MM.1S (cell line): ENCODE measurements at regions not wholly inside any gene's neighbourhood (a gene's known extent, or its start where the extent isn't known, plus 50 kb on each side); places are given as distances from the start of the nearest gene placed in this dataset.

Experiments
- EZH2 ChIP-seq: fragments of 300-600 bp; sonication (generic); optimal IDR thresholded peaks from 2 replicates; pipeline ENCODE3; 2017; ENCODE audit warnings: low read depth, mild to moderate bottlenecking, antibody characterized with exemption, low read length, mixed read lengths
- EZH2phosphoT487 ChIP-seq: fragments of 300-600 bp; sonication (generic); IDR thresholded peaks from 2 replicates; pipeline ENCODE4 v1.6.1; 2018; ENCODE audit warnings: antibody characterized with exemption, low read length
- TF ChIP-seq, protein P1 (sequence below): fragments of 300-600 bp; sonication (generic); IDR thresholded peaks from 2 replicates; pipeline ENCODE4 v1.5.1; 2016; ENCODE audit warnings: antibody characterized with exemption, low read length, mixed read lengths

DNA sequence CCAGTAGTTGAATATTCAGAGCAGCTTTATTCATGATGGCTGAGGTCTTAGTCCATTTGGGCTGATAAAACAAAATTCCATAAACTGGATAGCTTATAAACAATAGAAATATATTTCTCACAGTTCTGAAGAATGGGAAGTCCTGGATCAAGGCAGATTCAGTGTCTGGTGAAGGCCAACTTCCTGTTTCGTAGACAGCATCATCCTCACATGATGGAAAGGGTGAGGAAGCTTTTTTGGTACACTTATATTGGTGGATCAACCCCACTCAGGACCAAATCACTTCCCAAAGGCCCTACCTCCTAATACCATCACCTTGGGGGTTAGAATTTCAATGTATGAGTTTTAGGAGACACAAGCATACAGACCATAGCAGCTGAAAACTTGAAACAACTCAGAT lies 224.2 kb downstream of the CYB561 start:
- TF ChIP-seq, protein P1, sequence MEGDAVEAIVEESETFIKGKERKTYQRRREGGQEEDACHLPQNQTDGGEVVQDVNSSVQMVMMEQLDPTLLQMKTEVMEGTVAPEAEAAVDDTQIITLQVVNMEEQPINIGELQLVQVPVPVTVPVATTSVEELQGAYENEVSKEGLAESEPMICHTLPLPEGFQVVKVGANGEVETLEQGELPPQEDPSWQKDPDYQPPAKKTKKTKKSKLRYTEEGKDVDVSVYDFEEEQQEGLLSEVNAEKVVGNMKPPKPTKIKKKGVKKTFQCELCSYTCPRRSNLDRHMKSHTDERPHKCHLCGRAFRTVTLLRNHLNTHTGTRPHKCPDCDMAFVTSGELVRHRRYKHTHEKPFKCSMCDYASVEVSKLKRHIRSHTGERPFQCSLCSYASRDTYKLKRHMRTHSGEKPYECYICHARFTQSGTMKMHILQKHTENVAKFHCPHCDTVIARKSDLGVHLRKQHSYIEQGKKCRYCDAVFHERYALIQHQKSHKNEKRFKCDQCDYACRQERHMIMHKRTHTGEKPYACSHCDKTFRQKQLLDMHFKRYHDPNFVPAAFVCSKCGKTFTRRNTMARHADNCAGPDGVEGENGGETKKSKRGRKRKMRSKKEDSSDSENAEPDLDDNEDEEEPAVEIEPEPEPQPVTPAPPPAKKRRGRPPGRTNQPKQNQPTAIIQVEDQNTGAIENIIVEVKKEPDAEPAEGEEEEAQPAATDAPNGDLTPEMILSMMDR = no peak
- TF ChIP-seq EZH2phosphoT487 (no peak), EZH2 (no peak)
